Hepatocyte (in vitro differentiated cells): ENCODE measurements at regions not wholly inside any gene's neighbourhood (a gene's known extent, or its start where the extent isn't known, plus 50 kb on each side); places are given as distances from the start of the nearest gene placed in this dataset.

Experiments
- CTCF ChIP-seq: fragments of 200-600 bp; sonication (generic); IDR thresholded peaks from 2 replicates; pipeline ENCODE4 v1.5.1; 2016; ENCODE audit warnings: antibody characterized with exemption, mild to moderate bottlenecking; ENCODE audit not compliant: poor library complexity
- EZH2phosphoT487 ChIP-seq: fragments of 200-600 bp; sonication (generic); IDR thresholded peaks from one replicate; pipeline ENCODE4 v1.6.1; 2018; ENCODE audit warnings: antibody characterized with exemption, mild to moderate bottlenecking, low read depth, moderate library complexity; ENCODE audit not compliant: unreplicated experiment, severe bottlenecking

- TF ChIP-seq CTCF (no peak), EZH2phosphoT487 (no peak)
Observed at GRCh38 chr1:29931477-29932175, 695.3 kb downstream of the PTPRU start.
